Mammary epithelial cell (primary cell): ENCODE measurements at regions not wholly inside any gene's neighbourhood (a gene's known extent, or its start where the extent isn't known, plus 50 kb on each side); places are given as distances from the start of the nearest gene placed in this dataset.

Experiments used
- CTCF ChIP-seq, 2 donors: IDR thresholded peaks in 1 of 2; conservative IDR thresholded peaks in 1 of 2; 2 replicates each; pipeline ENCODE4 v1.5.1; 2011 to 2012; ENCODE audit warnings: inconsistent platforms in 2 of 2, low read length in 2 of 2, mild to moderate bottlenecking in 2 of 2, control low read depth in 1 of 2, low read depth in 1 of 2; ENCODE audit not compliant: insufficient read depth in 1 of 2; ENCODE audit errors: extremely low read depth in 1 of 2
- EZH2 ChIP-seq: IDR thresholded peaks from 2 replicates; pipeline ENCODE4 v1.6.1; 2012; ENCODE audit warnings: low read length, inconsistent platforms, borderline replicate concordance

DNA sequence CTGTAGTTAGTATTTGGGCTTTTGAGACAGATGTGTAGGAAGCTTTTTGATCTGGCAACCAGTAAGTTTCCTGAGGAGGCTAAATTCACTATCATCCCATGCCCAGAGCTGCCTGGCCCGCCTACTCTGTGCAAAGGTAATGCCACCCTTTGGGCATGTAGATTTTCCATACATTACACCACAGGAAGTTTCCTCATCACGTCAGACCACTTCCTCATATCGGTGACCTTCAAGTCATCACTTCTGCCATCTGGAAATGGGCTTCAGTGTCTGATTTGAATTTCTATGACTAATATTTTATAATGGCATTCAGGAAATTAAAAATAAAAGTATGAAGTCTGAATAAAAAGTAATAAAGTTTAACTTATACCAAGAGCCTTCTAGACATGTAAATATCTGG lies 825.4 kb downstream of the DCDC2C start:
- no peak for TF ChIP-seq CTCF (conservative IDR thresholded peaks at IDR 0.05 in 1 of 2, IDR thresholded peaks at IDR 0.05 in 1 of 2; ENCODE audit: extremely low read depth in 1 of 2, insufficient read depth in 1 of 2, low read depth in 1 of 2, low read length in 2 of 2)
- TF ChIP-seq EZH2 = no peak
